Retinal pigment epithelial cell (primary cell): ENCODE measurements at regions not wholly inside any gene's neighbourhood (a gene's known extent, or its start where the extent isn't known, plus 50 kb on each side); places are given as distances from the start of the nearest gene placed in this dataset.
"Not testable (repeated sequence)": the region's sequence is repeated elsewhere in the genome, so short reads cannot be mapped to it uniquely, and the experiment has no call there.

Experiments
- DNase-seq: peaks from one replicate; pipeline ENCODE4 v3.0.0-alpha.2; 2010; ENCODE audit warnings: low read depth
- H3K4me3 ChIP-seq: 2 replicates; pipeline ENCODE4 v1.5.1; 2011; ENCODE audit warnings: mild to moderate bottlenecking, low read length, control low read depth, moderate library complexity
- TF ChIP-seq, protein P1 (sequence below): conservative IDR thresholded peaks from 2 replicates; pipeline ENCODE4 v1.5.1; 2011; ENCODE audit warnings: low read depth, low read length, control low read depth, inconsistent platforms

DNA sequence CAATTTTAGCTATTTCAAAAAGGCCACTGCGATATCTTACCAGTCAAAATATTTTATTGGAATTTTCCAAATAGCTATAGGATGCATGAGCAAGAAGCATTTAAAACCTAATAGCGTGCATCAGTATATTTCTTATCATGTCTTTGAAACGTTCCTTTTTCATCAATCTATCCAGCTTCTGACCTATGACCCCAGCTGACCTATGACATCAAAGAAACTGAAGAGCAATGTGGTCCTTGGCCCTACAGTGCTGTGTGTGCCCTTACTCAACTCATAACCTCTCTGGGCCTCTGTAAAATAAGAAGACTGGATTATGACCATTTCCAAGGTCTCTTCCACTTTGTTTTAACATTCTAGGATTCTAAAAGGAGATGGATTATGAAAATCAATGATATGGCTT, 118.2 kb downstream of the ZNF22 start:
- H3K4me3 ChIP-seq, result no peak overlapping the region
- no peak for DNase-seq
- TF ChIP-seq, protein P1, sequence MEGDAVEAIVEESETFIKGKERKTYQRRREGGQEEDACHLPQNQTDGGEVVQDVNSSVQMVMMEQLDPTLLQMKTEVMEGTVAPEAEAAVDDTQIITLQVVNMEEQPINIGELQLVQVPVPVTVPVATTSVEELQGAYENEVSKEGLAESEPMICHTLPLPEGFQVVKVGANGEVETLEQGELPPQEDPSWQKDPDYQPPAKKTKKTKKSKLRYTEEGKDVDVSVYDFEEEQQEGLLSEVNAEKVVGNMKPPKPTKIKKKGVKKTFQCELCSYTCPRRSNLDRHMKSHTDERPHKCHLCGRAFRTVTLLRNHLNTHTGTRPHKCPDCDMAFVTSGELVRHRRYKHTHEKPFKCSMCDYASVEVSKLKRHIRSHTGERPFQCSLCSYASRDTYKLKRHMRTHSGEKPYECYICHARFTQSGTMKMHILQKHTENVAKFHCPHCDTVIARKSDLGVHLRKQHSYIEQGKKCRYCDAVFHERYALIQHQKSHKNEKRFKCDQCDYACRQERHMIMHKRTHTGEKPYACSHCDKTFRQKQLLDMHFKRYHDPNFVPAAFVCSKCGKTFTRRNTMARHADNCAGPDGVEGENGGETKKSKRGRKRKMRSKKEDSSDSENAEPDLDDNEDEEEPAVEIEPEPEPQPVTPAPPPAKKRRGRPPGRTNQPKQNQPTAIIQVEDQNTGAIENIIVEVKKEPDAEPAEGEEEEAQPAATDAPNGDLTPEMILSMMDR, result no peak

DNA sequence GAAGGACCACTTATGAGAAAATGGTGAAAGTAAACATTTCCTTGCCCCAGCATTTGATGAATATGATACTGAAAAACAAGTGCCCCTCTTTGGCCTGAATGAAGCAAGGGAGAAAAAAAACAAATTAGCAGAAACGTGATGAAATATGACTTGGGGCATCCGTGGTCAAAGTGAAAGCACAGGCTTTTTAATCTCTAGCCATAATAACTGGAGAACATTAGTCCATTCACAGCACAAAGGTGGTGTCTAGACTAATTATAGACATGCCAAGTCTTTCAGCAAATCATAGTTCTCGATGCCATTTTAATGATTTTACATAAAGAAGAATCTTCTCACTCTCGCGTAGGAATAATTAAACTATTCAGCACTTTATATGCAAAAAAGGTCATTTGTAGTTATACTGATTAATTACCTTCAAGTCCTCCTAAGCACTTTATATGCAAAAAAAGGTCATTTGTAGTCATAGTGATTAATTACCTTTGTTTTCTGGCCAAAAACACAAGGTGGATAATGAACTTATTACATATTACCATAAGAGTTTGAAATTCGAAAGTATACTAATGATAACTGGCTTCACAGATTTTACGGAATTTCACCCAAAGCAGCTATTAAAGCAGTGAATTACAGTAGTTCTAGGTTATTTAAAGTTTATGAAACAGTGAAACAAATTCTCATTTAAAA, 121.6 kb downstream of the ZNF22 start:
- not testable (repeated sequence) for H3K4me3 ChIP-seq, DNase-seq

DNA sequence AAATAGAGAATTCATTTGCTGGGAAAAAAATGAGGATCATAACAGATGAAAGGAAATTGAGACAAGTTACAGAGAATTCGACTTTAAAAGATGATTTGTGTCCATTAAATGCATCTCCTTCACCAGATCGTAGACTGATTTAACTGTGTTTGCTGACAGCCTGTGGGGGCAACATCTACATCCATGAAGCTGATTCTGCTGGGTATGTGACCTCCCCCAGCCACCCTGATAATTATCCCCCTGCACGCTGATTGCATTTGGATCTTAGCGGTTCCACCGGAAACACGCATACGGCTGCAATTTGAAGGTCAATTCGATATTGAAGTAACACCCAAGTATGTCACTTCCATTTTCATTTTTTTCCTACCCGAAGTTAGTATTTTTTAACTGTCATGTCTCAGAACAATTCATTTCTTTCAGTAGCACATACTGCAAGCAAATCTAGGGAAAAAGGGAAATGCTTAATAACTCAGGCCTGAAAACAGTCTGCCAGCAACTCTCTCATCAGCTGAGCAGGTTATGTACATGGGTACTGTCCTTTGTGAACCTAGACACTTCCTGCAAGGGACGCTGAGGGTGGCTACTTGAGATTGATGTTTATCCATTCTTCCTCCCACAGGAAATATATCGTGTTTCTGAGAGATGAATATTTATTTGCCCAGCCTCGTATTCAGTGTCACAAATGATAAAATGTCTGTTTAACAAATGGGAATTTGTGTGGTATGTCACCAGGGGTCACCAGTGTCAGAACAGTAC, 134.9 kb downstream of the ZNF22 start:
- H3K4me3 ChIP-seq, result no peak overlapping the region
- DNase-seq, result no peak
- TF ChIP-seq, protein P1, result no peak

DNA sequence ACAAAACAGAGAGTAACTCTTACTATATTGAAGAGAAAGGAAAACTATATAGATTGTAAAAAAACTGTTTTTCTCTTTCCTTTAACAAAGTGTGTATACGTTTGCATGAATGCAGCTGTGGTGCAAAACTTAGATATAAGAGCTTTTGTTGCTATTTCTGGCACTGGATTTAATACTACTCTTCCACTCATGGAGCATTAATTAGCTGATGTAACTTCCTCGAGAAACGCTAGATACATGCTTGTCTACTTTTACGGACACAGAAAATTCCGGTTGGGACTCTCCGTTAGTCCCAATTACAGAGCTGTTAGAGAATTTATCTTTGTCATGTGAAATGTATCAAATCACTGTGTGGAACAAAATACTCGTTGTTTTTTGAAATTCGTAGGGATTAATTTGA, 135.5 kb downstream of the ZNF22 start:
- TF ChIP-seq, protein P1, result no peak
- no peak overlapping the region for H3K4me3 ChIP-seq
- no peak for DNase-seq

DNA sequence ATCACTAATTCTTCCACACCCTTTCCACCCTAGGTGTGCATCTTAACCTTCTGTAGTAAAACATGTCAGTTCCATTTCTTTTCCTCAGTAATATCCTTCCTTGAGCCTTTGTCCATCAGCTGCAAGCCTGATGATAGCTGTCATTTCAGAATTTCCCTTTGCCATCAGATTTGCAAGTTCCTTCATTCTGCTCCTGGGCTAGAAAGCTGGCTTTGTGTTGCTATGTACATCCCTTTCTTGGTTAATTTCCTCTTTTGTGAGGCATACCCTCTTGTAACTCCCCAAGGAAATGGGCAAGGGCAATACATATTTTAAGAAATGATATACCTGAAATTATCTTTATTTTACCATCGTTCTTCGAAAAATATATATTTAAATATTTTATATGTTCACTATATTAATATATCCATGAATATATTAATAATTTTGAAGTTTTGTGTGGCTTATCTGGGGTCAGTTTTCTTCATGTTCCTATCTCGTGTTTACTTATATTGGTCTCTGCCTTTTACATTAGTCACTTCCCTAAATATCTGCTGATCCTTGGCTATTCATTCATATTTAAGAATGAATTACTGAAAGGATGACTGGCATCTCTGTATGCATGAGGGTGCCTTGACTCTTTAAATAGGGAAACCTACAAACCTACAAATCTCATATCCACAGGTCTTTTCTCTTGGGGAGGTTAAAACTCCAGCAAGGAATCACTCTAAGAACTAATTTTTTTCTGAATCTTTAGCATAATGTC, 143.8 kb downstream of the ZNF22 start:
- DNase-seq, result no peak
- H3K4me3 ChIP-seq, result no peak overlapping the region
- TF ChIP-seq, protein P1, result no peak

DNA sequence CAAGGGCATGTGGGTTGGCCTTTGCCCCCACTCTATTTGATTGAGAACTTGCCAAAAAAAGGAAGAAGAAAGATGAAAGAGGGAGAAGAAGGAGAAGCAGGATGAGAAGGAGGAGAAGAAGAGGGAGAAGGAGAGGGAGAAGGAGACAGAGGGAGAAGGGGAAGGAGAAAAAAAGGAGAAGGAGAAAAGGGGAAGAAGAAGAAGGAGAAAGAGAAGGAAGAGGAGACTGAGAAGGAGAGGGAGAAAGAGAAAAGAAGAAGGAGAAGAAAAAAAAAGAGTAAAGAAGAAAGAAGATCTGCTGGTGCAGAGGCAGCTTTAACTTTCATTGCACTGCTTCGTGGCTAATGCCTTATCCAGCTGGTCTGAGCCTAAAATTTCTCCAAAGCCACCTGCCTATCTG, 144.4 kb downstream of the ZNF22 start:
- not testable (repeated sequence) for H3K4me3 ChIP-seq, DNase-seq

DNA sequence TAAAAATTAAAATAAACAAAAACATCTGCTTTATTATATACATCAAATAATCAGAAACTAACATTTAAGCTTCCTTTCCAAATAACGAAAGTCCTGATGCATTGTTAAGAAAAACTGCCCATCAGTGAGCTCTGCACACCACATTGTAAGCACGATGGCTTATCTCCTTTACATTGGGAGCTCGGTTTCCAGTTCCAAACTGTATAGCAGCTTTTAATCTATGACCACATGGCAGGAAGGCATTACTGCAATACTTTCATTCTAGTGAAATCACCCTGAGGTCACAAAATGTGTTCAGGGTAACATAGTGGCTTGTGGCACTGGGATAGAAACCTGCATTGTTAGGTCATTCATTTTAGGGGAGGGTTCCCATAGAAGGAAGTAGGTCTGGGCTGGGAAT, 146.3 kb downstream of the ZNF22 start:
- no peak for DNase-seq
- H3K4me3 ChIP-seq, result no peak overlapping the region
- TF ChIP-seq, protein P1, result no peak

DNA sequence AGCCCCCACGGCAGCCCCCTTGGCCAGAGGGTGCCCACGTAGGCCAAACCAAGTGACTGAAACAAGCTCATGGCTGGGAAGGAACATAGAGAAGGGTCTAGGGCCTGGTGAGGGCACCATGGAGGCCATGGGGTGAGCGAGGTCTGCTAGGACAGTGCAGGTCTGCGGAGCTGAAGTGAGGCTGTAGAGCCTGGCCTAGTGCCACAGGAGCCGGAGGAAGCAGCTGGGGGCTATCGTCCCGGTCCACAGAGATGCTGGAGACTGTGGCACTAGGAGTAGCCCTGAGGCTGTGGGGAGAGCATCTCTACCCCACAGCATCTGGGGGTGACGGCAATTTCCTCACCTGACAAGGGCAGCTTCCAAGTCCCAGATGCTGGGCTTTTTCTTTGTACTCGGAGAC, 150.3 kb downstream of the ZNF22 start:
- H3K4me3 ChIP-seq, result no peak overlapping the region
- TF ChIP-seq, protein P1, result no peak
- DNase-seq, result no peak
